ENCODE measurements at regions not wholly inside any gene's neighbourhood (a gene's known extent, or its start where the extent isn't known, plus 50 kb on each side); places are given as distances from the start of the nearest gene placed in this dataset.

DNA sequence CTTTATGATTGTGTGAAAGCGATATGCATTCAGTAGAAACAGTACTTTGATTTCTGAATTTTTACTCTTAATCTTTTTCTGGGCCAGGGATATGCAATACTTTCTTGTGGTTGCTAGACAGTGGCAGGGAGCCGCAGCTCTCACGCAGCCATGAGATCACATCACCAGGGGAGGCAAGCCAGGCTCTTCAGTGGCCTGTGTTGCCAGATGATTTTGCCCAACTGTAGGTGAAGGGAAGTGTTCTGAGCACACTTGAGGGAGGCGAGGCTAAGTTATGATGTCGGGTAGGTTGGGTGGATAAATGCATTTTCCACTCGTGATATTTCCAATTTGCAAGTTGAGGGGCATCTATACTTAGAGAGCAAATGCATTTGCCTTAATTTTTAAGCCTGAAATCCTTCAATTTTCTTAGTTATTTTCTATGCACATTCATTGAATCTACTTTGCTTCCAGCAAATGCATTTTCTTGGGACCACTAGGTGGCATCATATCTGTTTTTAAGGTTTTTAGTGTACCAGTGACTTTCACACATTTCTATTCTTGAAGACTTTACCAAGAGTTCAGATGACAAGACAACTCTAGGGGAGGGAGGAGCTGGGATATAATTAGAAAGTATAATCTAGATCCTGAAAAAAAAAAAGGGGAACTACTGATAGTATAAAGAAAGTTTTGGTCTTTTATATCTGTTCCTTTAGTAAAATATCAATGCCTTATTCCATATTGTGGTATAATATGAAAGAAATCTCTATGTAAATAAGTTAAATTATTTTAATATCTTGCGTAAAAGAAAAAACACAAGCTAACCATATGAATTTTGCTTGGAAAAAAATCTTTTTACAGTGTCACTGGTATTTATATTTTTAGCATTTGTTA, 643.3 kb downstream of the SOCS6 start:
- DNase-seq (ENCODE audit: extremely low read depth, insufficient read length): no peak
- no peak overlapping the region for H3K4me3 ChIP-seq (replicated peaks; ENCODE audit: low read depth, low read length)
- H3K27me3 ChIP-seq (replicated peaks; ENCODE audit: control insufficient read depth, insufficient read depth, low read length): no peaks in the 10 kb centered on the region
- no peaks in the 10 kb centered on the region for H3K36me3 ChIP-seq (ENCODE audit: control insufficient read depth, insufficient read depth, low read length)
- TF ChIP-seq, protein P1, sequence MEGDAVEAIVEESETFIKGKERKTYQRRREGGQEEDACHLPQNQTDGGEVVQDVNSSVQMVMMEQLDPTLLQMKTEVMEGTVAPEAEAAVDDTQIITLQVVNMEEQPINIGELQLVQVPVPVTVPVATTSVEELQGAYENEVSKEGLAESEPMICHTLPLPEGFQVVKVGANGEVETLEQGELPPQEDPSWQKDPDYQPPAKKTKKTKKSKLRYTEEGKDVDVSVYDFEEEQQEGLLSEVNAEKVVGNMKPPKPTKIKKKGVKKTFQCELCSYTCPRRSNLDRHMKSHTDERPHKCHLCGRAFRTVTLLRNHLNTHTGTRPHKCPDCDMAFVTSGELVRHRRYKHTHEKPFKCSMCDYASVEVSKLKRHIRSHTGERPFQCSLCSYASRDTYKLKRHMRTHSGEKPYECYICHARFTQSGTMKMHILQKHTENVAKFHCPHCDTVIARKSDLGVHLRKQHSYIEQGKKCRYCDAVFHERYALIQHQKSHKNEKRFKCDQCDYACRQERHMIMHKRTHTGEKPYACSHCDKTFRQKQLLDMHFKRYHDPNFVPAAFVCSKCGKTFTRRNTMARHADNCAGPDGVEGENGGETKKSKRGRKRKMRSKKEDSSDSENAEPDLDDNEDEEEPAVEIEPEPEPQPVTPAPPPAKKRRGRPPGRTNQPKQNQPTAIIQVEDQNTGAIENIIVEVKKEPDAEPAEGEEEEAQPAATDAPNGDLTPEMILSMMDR (IDR thresholded peaks at IDR 0.05; ENCODE audit: insufficient read depth, low read length, poor library complexity, severe bottlenecking): peak; percentile 49

DNA sequence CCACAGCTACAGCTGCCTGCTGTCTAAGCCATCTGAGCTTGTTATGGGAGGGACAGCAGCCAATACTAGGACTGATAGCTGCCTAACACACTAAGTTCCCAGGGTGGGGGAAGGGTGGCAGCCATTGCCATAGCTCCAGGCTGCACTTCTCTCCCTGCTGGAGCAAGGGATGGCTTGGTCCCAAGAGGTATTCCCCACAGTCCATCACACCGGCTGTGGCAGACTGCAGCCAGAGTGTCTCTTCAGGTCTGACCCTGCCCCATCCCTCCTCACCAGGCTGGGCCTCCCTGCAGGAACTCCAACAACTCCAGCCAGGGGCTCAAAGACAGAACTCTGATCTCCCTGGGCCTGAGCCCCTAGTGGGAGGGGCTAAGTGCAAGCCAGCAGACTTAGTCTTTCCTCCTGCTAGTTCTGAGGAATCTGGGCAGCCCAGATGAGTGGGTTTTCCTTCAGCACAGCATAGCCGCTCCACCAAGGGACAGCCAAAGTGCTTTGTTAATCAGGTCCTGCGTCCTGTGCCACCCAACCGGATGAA, 632.1 kb downstream of the SOCS6 start:
- H3K27me3 ChIP-seq (replicated peaks; ENCODE audit: control insufficient read depth, insufficient read depth, low read length): no peaks in the 10 kb centered on the region
- no peaks in the 10 kb centered on the region for H3K36me3 ChIP-seq (ENCODE audit: control insufficient read depth, insufficient read depth, low read length)
- H3K4me3 ChIP-seq (replicated peaks; ENCODE audit: low read depth, low read length): no peak overlapping the region
- TF ChIP-seq, protein P1 (IDR thresholded peaks at IDR 0.05; ENCODE audit: insufficient read depth, low read length, poor library complexity, severe bottlenecking): no peak
- DNase-seq (ENCODE audit: extremely low read depth, insufficient read length): no peak

DNA sequence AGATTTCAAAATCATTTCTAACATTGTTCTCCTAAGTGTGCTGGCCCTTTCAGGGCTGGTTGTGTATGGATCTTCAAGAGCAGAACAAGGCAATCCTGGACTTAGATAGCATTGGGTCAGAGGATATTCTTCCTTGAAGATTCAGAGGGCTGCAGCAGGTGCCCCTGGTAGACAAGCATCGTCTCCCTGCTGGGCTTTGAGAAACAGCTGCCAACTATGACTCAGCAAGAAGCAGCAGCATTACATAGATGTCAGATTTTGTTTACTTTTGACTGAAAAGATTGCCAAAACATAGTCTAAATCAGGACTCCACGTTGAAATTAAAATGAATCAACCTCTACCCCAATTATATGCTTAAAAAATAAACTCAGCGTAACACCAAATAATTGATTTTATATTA, 618.8 kb downstream of the SOCS6 start:
- no peak for DNase-seq (ENCODE audit: extremely low read depth, insufficient read length)
- no peak overlapping the region for H3K4me3 ChIP-seq (replicated peaks; ENCODE audit: low read depth, low read length)
- no peaks in the 10 kb centered on the region for H3K36me3 ChIP-seq (ENCODE audit: control insufficient read depth, insufficient read depth, low read length)
- TF ChIP-seq, protein P1 (IDR thresholded peaks at IDR 0.05; ENCODE audit: insufficient read depth, low read length, poor library complexity, severe bottlenecking): no peak
- H3K27me3 ChIP-seq (replicated peaks; ENCODE audit: control insufficient read depth, insufficient read depth, low read length): no peaks in the 10 kb centered on the region

GRCh38 chr18:70892381-70892780, 603.5 kb downstream of the SOCS6 start:
- Histone ChIP-seq H3K36me3 (ENCODE audit: control insufficient read depth, insufficient read depth, low read length) (no peaks in the 10 kb centered on the region), H3K27me3 (replicated peaks; ENCODE audit: control insufficient read depth, insufficient read depth, low read length) (no peaks in the 10 kb centered on the region), H3K4me3 (replicated peaks; ENCODE audit: low read depth, low read length) (no peak overlapping the region)
- DNase-seq (ENCODE audit: extremely low read depth, insufficient read length): no peak
- TF ChIP-seq, protein P1 (IDR thresholded peaks at IDR 0.05; ENCODE audit: insufficient read depth, low read length, poor library complexity, severe bottlenecking): no peak

GRCh38 chr18:70870292-70870691, 581.4 kb downstream of the SOCS6 start:
- DNase-seq (ENCODE audit: extremely low read depth, insufficient read length): no peak

More at GRCh38 chr18:70870292-70870691, 581.4 kb downstream of the SOCS6 start:
- H3K4me3 ChIP-seq (replicated peaks; ENCODE audit: low read depth, low read length): no peak overlapping the region
- TF ChIP-seq, protein P1 (IDR thresholded peaks at IDR 0.05; ENCODE audit: insufficient read depth, low read length, poor library complexity, severe bottlenecking): no peak
- no peaks in the 10 kb centered on the region for H3K36me3 ChIP-seq (ENCODE audit: control insufficient read depth, insufficient read depth, low read length)
- H3K27me3 ChIP-seq (replicated peaks; ENCODE audit: control insufficient read depth, insufficient read depth, low read length): no peaks in the 10 kb centered on the region
